ENCODE measurements at regions not wholly inside any gene's neighbourhood (a gene's known extent, or its start where the extent isn't known, plus 50 kb on each side); places are given as distances from the start of the nearest gene placed in this dataset.
"Not testable (repeated sequence)": the region's sequence is repeated elsewhere in the genome, so short reads cannot be mapped to it uniquely, and the experiment has no call there.

DNA sequence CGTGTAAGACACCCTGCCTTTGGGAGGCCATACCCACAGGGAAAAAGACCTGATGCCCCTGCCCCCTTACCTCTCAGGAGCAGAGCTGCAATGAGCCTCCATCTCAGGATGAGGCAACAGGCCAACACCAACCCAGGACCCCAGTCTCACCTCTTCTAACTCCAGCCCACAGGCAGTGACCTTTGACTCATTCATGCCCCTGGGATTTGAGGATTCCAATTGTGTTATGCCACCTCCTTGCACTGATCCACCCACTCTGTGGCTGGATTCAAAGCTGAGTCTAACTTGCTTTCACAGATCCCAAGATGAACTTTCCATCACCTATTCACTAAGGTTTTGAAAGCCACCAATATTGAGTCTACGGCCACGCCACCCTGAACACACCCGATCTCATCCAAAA is 64.7 kb downstream of the MINAR1 start:
- no peaks in the 10 kb centered on the region for H3K9me3 ChIP-seq
- TF ChIP-seq, protein P1, sequence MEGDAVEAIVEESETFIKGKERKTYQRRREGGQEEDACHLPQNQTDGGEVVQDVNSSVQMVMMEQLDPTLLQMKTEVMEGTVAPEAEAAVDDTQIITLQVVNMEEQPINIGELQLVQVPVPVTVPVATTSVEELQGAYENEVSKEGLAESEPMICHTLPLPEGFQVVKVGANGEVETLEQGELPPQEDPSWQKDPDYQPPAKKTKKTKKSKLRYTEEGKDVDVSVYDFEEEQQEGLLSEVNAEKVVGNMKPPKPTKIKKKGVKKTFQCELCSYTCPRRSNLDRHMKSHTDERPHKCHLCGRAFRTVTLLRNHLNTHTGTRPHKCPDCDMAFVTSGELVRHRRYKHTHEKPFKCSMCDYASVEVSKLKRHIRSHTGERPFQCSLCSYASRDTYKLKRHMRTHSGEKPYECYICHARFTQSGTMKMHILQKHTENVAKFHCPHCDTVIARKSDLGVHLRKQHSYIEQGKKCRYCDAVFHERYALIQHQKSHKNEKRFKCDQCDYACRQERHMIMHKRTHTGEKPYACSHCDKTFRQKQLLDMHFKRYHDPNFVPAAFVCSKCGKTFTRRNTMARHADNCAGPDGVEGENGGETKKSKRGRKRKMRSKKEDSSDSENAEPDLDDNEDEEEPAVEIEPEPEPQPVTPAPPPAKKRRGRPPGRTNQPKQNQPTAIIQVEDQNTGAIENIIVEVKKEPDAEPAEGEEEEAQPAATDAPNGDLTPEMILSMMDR (IDR thresholded peaks at IDR 0.05) = no peak
- TF ChIP-seq POLR2A (IDR thresholded peaks at IDR 0.05) = no peak
- TF ChIP-seq EP300 (IDR thresholded peaks at IDR 0.05) = no peak
- no peak overlapping the region for H3K4me3 ChIP-seq
- no peak overlapping the region for H3K27ac ChIP-seq
- no peaks in the 10 kb centered on the region for H3K36me3 ChIP-seq
- no peaks in the 10 kb centered on the region for H3K4me1 ChIP-seq (ENCODE audit: insufficient read depth)
- 84 to 85% (median 85%) methylated on average over 4 of the region's 4 CpGs for WGBS, 3 donors
- no peak for DNase-seq
- intact Hi-C loops (cut with DNase I) = no loop called here
- H3K27me3 ChIP-seq = no peaks in the 10 kb centered on the region

DNA sequence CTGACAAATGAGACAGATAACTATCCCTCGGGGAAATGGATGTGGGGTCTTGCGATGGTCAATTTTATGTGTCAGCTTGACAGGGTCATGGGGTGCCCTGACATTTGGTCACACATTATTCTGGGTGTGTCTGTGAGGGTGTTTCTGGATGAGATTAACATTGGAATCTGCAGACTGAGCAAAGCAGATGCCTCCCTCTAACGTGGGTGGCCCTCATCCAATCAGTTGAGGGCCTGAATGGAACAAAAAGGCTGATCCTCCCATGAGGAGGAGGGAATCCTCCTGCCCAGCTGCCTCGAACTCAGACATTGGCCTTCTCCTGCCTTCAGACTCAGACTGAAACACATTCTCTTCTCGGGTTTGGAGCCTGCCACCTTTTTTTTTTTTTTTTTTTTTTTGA is 69.0 kb downstream of the MINAR1 start:
- intact Hi-C loops (cut with DNase I) = no loop called here
- no peaks in the 10 kb centered on the region for H3K9me3 ChIP-seq
- DNase-seq = no peak
- WGBS, 3 donors = 43 to 63% (median 51%) methylated on average over 5 of the region's 5 CpGs
- no peaks in the 10 kb centered on the region for H3K27me3 ChIP-seq
- no peak overlapping the region for H3K4me3 ChIP-seq
- no peaks in the 10 kb centered on the region for H3K4me1 ChIP-seq (ENCODE audit: insufficient read depth)
- H3K27ac ChIP-seq = no peak overlapping the region
- TF ChIP-seq, protein P1 (IDR thresholded peaks at IDR 0.05) = no peak
- TF ChIP-seq POLR2A (IDR thresholded peaks at IDR 0.05) = no peak
- TF ChIP-seq EP300 (IDR thresholded peaks at IDR 0.05) = no peak
- H3K36me3 ChIP-seq = no peaks in the 10 kb centered on the region

DNA sequence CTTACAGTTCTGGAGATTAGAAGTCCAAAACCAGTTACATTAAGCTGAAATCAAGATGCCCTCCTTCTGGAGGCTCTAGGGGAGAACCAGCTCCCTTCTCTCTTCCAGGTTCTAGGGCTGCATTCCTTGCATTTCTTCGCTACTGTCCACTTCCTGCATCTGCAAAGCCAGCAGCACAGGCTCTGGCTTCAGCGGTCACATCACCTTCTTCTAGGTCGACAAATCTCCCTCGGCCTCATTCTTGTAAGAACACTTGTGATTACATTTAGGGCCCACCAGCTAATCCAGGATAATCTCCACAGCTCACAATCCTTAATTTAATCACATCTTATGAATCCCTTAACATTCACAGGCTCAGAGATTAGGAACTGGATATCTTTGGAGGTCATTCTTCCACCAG is 73.8 kb downstream of the MINAR1 start:
- H3K27me3 ChIP-seq = no peaks in the 10 kb centered on the region
- H3K36me3 ChIP-seq = no peaks in the 10 kb centered on the region
- intact Hi-C loops (cut with DNase I) = no loop called here
- WGBS, 3 donors = 70 to 80% (median 76%) methylated on average over 4 of the region's 4 CpGs
- no peaks in the 10 kb centered on the region for H3K4me1 ChIP-seq (ENCODE audit: insufficient read depth)
- no peak overlapping the region for H3K27ac ChIP-seq
- TF ChIP-seq POLR2A (IDR thresholded peaks at IDR 0.05) (no peak), EP300 (IDR thresholded peaks at IDR 0.05) (no peak)
- TF ChIP-seq, protein P1 (IDR thresholded peaks at IDR 0.05) = no peak
- DNase-seq = no peak
- H3K4me3 ChIP-seq = no peak overlapping the region
- H3K9me3 ChIP-seq = no peaks in the 10 kb centered on the region

DNA sequence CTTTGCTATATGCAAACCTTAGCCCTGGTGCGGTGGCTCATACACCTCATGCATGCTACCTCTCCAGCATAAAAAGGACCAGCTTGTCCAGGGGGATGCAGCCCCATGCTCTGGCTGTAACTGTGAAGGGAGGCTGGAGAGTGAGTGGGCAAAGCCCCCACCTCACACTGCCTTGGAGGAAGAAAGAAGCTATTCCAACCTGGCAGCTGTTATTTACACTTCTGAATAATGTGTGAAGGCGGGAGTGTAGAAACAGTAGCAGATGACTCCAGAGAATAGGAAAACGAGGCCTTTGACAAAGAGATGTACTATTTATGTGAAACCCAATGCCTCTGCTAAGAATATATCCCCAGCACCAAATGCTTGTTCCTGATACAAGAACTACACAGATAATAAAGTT is 80.7 kb downstream of the MINAR1 start:
- H3K36me3 ChIP-seq; H3K27ac ChIP-seq; DNase-seq; H3K9me3 ChIP-seq; H3K4me1 ChIP-seq (ENCODE audit: insufficient read depth); intact Hi-C loops (cut with DNase I); H3K4me3 ChIP-seq; H3K27me3 ChIP-seq: not testable (repeated sequence)
- WGBS, 3 donors = 26 to 45% (median 37%) methylated on average over 2 of the region's 3 CpGs

DNA sequence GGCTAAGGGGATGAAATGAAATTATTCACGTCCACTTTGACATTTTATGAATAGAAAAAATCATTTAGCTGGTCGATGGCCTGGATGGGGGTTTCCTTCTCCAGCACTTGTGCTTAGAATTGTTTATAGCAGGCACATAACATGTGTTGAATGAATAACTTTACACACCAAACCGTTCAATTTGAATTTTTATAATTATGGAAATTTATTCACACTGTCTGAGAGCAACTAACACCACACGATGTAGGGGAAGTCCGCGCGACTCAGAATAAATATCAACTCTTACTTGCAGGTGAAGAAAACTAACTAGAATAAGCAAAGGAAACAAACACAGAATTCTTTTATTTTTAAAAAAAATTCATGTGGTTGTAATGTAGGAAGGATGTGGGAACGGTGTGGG is 81.3 kb downstream of the MINAR1 start:
- Histone ChIP-seq H3K27ac (no peak overlapping the region), H3K4me1 (ENCODE audit: insufficient read depth) (no peaks in the 10 kb centered on the region), H3K4me3 (no peak overlapping the region), H3K27me3 (no peaks in the 10 kb centered on the region), H3K9me3 (no peaks in the 10 kb centered on the region), H3K36me3 (no peaks in the 10 kb centered on the region)
- intact Hi-C loops (cut with DNase I) = no loop called here
- 75 to 87% (median 78%) methylated on average over 8 of the region's 8 CpGs for WGBS, 3 donors
- DNase-seq = no peak
- no peak for TF ChIP-seq POLR2A (IDR thresholded peaks at IDR 0.05)
- TF ChIP-seq, protein P1 (IDR thresholded peaks at IDR 0.05) = no peak
- TF ChIP-seq EP300 (IDR thresholded peaks at IDR 0.05) = no peak
